ENCODE measurements at regions not wholly inside any gene's neighbourhood (a gene's known extent, or its start where the extent isn't known, plus 50 kb on each side); places are given as distances from the start of the nearest gene placed in this dataset.

DNA sequence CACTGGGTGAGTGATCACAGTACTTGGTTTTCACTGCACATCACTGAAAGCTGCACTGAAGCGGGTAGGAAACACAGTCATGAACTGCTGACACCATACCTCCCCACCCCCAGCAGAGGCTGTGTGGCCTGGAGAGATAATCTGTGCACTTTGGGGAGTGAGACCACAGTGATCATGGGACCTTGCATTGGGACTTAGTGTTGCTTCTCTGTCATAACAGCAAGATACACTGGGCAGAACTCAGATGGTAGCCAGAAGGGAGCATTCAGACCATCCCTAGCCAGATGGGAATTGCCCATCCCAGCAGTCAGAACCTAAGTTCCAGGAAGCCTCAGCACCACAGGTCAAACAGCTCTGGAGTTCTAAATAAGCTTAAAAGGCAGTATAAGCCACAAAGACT, 346.4 kb upstream of the TMEM229A start:
- no peak for TF ChIP-seq GATA2 (IDR thresholded peaks at IDR 0.05; ENCODE audit: low read depth, low read length)
- TF ChIP-seq GATA3 (IDR thresholded peaks at IDR 0.05; ENCODE audit: low read depth, low read length) = no peak

All from SH-SY5Y (cell line).